ENCODE measurements at regions not wholly inside any gene's neighbourhood (a gene's known extent, or its start where the extent isn't known, plus 50 kb on each side); places are given as distances from the start of the nearest gene placed in this dataset.
A peak's percentile ranks its signal among the peaks of the same experiment; 100 is the strongest.

- Mint-ChIP-seq H3K9me3 (ENCODE audit: low read depth) (no peaks in the 10 kb centered on the region), H3K4me1 (ENCODE audit: low read depth) (peaks cover 60% of the 10 kb centered on the region), H3K36me3 (ENCODE audit: insufficient read depth) (no peaks in the 10 kb centered on the region), H3K27me3 (no peaks in the 10 kb centered on the region), H3K27ac (peak overlapping the region; percentile 70), H3K4me3 (ENCODE audit: low read depth) (no peak overlapping the region)
- TF ChIP-seq CTCF (IDR thresholded peaks at IDR 0.05; ENCODE audit: unreplicated experiment): no peak
- no peak for DNase-seq (ENCODE audit: low spot score, unreplicated experiment)
Observed at GRCh38 chr5:126369083-126369482, 54.1 kb upstream of the GRAMD2B start.

- Mint-ChIP-seq H3K9me3 (ENCODE audit: low read depth) (no peaks in the 10 kb centered on the region), H3K4me1 (ENCODE audit: low read depth) (peaks cover 56% of the 10 kb centered on the region), H3K36me3 (ENCODE audit: insufficient read depth) (no peaks in the 10 kb centered on the region), H3K27ac (peak overlapping the region; percentile 98), H3K4me3 (ENCODE audit: low read depth) (peak overlapping the region; percentile 71), H3K27me3 (no peaks in the 10 kb centered on the region)
- TF ChIP-seq CTCF (IDR thresholded peaks at IDR 0.05; ENCODE audit: unreplicated experiment): peak; percentile 25
- no peak for DNase-seq (ENCODE audit: low spot score, unreplicated experiment)
Observed at GRCh38 chr5:126369995-126370731, 53.0 kb upstream of the GRAMD2B start.

GRCh38 chr5:126370796-126371718, 52.2 kb upstream of the GRAMD2B start:
- TF ChIP-seq CTCF (IDR thresholded peaks at IDR 0.05; ENCODE audit: unreplicated experiment): peak; percentile 32
- Mint-ChIP-seq H3K4me1 (ENCODE audit: low read depth) (peaks cover 49% of the 10 kb centered on the region), H3K4me3 (ENCODE audit: low read depth) (peak overlapping the region; percentile 71), H3K27me3 (no peaks in the 10 kb centered on the region), H3K9me3 (ENCODE audit: low read depth) (no peaks in the 10 kb centered on the region), H3K36me3 (ENCODE audit: insufficient read depth) (no peaks in the 10 kb centered on the region), H3K27ac (peak overlapping the region; percentile 98)
- DNase-seq (ENCODE audit: low spot score, unreplicated experiment): no peak

GRCh38 chr5:126373375-126374108, 49.7 kb upstream of the GRAMD2B start:
- H3K9me3 Mint-ChIP-seq (ENCODE audit: low read depth): no peaks in the 10 kb centered on the region
- H3K27ac Mint-ChIP-seq: no peak overlapping the region
- H3K36me3 Mint-ChIP-seq (ENCODE audit: insufficient read depth): peaks cover 2% of the 10 kb centered on the region
- H3K4me3 Mint-ChIP-seq (ENCODE audit: low read depth): peak overlapping the region; percentile 53
- H3K27me3 Mint-ChIP-seq: no peaks in the 10 kb centered on the region
- DNase-seq (ENCODE audit: low spot score, unreplicated experiment): no peak
- H3K4me1 Mint-ChIP-seq (ENCODE audit: low read depth): peaks cover 36% of the 10 kb centered on the region
- no peak for TF ChIP-seq CTCF (IDR thresholded peaks at IDR 0.05; ENCODE audit: unreplicated experiment)
